Left lung (tissue), 4 donors: ENCODE measurements at regions not wholly inside any gene's neighbourhood (a gene's known extent, or its start where the extent isn't known, plus 50 kb on each side); places are given as distances from the start of the nearest gene placed in this dataset.
A peak's percentile ranks its signal among the peaks of the same experiment; 100 is the strongest.

Experiments used
- ATAC-seq: fragments of 200-7000 bp; cut with Tn5 transposase; one replicate; pipeline ENCODE4 v1.9.1; 2020; ENCODE audit warnings: moderate library complexity
- DNase-seq, 4 donors: peaks; one replicate each; pipeline ENCODE4 v3.0.0-alpha.2; 2013 to 2020
- H3K27ac ChIP-seq, 2 donors: fragments of 200-600 bp; sonication (generic) in 1 of 2; one replicate each; pipeline versions ENCODE4 v1.5.0 to v1.8.0; 2020 to 2021
- H3K27me3 ChIP-seq, 2 donors: fragments of 200-600 bp; sonication (generic) in 1 of 2; one replicate each; pipeline versions ENCODE4 v1.5.0 to v1.8.0; 2020 to 2021
- H3K36me3 ChIP-seq, 2 donors: fragments of 200-600 bp; sonication (generic) in 1 of 2; one replicate each; pipeline versions ENCODE4 v1.5.0 to v1.8.0; 2020 to 2021
- H3K4me1 ChIP-seq, 2 donors: fragments of 200-600 bp; one replicate each; pipeline ENCODE4 v1.8.0; 2021
- H3K4me3 ChIP-seq, 2 donors: fragments of 200-600 bp; sonication (generic) in 1 of 2; one replicate each; pipeline versions ENCODE4 v1.5.0 to v1.8.0; 2020 to 2021; ENCODE audit warnings: mild to moderate bottlenecking in 1 of 2
- H3K9me3 ChIP-seq, 2 donors: fragments of 200-600 bp; sonication (generic) in 1 of 2; one replicate each; pipeline versions ENCODE4 v1.5.0 to v1.8.0; 2020 to 2021
- intact Hi-C, 2 donors: fragments of 100-400 bp; cut with DNase I; formaldehyde crosslinking; loops; one replicate each; pipeline versions ENCODE4 v1.11.2 to v1.14.2; 2022
- TF ChIP-seq, protein P1 (sequence below), 2 donors: fragments of 200-600 bp; sonication (generic) in 1 of 2; IDR thresholded peaks; one replicate each; pipeline versions ENCODE4 v1.5.0 to v1.8.0; 2021; ENCODE audit warnings: antibody characterized with exemption in 2 of 2
- donor health status: DM: no; HTN: yes; CAD: no.
- donor health status: DM: no; HTN: no; CAD: no.

GRCh38 chr4:124079174-124079780 lies 633.3 kb downstream of the ANKRD50 start:
- no peak overlapping the region for H3K4me3 ChIP-seq
- DNase-seq = no peak
- H3K27me3 ChIP-seq = no peaks in the 10 kb centered on the region
- no peaks in the 10 kb centered on the region for H3K36me3 ChIP-seq
- intact Hi-C loops = no loop called here
- ATAC-seq = no peak
- TF ChIP-seq, protein P1, sequence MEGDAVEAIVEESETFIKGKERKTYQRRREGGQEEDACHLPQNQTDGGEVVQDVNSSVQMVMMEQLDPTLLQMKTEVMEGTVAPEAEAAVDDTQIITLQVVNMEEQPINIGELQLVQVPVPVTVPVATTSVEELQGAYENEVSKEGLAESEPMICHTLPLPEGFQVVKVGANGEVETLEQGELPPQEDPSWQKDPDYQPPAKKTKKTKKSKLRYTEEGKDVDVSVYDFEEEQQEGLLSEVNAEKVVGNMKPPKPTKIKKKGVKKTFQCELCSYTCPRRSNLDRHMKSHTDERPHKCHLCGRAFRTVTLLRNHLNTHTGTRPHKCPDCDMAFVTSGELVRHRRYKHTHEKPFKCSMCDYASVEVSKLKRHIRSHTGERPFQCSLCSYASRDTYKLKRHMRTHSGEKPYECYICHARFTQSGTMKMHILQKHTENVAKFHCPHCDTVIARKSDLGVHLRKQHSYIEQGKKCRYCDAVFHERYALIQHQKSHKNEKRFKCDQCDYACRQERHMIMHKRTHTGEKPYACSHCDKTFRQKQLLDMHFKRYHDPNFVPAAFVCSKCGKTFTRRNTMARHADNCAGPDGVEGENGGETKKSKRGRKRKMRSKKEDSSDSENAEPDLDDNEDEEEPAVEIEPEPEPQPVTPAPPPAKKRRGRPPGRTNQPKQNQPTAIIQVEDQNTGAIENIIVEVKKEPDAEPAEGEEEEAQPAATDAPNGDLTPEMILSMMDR (IDR thresholded peaks at IDR 0.05) = no peak
- H3K27ac ChIP-seq = no peak overlapping the region
- H3K9me3 ChIP-seq = peaks cover 0 to 19% of the 10 kb centered on the region in 2 donors
- H3K4me1 ChIP-seq = no peaks in the 10 kb centered on the region

GRCh38 chr4:124083711-124084110 lies 628.8 kb downstream of the ANKRD50 start:
- TF ChIP-seq, protein P1 (IDR thresholded peaks at IDR 0.05) = no peak
- H3K27me3 ChIP-seq = no peaks in the 10 kb centered on the region
- peaks cover 0 to 11% of the 10 kb centered on the region in 2 donors for H3K9me3 ChIP-seq
- no peak overlapping the region for H3K4me3 ChIP-seq
- no peak overlapping the region for H3K27ac ChIP-seq
- H3K4me1 ChIP-seq = no peaks in the 10 kb centered on the region
- DNase-seq (no peak), ATAC-seq (no peak)
- intact Hi-C loops = no loop called here
- H3K36me3 ChIP-seq = no peaks in the 10 kb centered on the region

GRCh38 chr4:124085561-124086180 lies 626.9 kb downstream of the ANKRD50 start:
- peaks cover 0 to 1% of the 10 kb centered on the region in 2 donors for H3K9me3 ChIP-seq
- intact Hi-C loops = no loop called here
- ATAC-seq (no peak), DNase-seq (no peak)
- H3K27ac ChIP-seq = peak overlapping the region in 1 of 2 donors; percentile 41
- TF ChIP-seq, protein P1 (IDR thresholded peaks at IDR 0.05) = no peak
- no peaks in the 10 kb centered on the region for H3K27me3 ChIP-seq
- no peaks in the 10 kb centered on the region for H3K36me3 ChIP-seq
- H3K4me1 ChIP-seq = no peaks in the 10 kb centered on the region
- no peak overlapping the region for H3K4me3 ChIP-seq

GRCh38 chr4:124090021-124090420 lies 622.5 kb downstream of the ANKRD50 start:
- TF ChIP-seq, protein P1 (IDR thresholded peaks at IDR 0.05) = no peak
- ATAC-seq (no peak), DNase-seq (no peak)
- Histone ChIP-seq H3K4me3 (no peak overlapping the region), H3K27me3 (no peaks in the 10 kb centered on the region), H3K4me1 (no peaks in the 10 kb centered on the region), H3K36me3 (no peaks in the 10 kb centered on the region), H3K9me3 (peaks cover 0 to 3% of the 10 kb centered on the region in 2 donors), H3K27ac (no peak overlapping the region)
- intact Hi-C loops = no loop called here

GRCh38 chr4:124092101-124092500 lies 620.4 kb downstream of the ANKRD50 start:
- Histone ChIP-seq H3K27me3 (no peaks in the 10 kb centered on the region), H3K4me1 (no peaks in the 10 kb centered on the region), H3K9me3 (peaks cover 0 to 3% of the 10 kb centered on the region in 2 donors), H3K36me3 (no peaks in the 10 kb centered on the region), H3K4me3 (no peak overlapping the region), H3K27ac (no peak overlapping the region)
- DNase-seq (no peak), ATAC-seq (no peak)
- intact Hi-C loops = no loop called here
- TF ChIP-seq, protein P1 (IDR thresholded peaks at IDR 0.05) = no peak
